Naive thymus-derived CD4-positive, alpha-beta T cell (primary cell): ENCODE measurements at regions not wholly inside any gene's neighbourhood (a gene's known extent, or its start where the extent isn't known, plus 50 kb on each side); places are given as distances from the start of the nearest gene placed in this dataset.
"Not testable (repeated sequence)": the region's sequence is repeated elsewhere in the genome, so short reads cannot be mapped to it uniquely, and the experiment has no call there.

Experiments
- ATAC-seq: fragments of 150-1000 bp; cut with Tn5 transposase; 2 replicates; pipeline ENCODE4 v1.10.0; 2021; ENCODE audit warnings: mild to moderate bottlenecking, moderate library complexity
- CTCF ChIA-PET: fragments of 350-600 bp; sonication (Branson Sonifier 250); formaldehyde crosslinking; loops from one replicate; lab custom pipeline; 2021; ENCODE audit warnings: antibody characterized with exemption; lab: Charles Lee
- POLR2A ChIA-PET: fragments of 350-600 bp; sonication (Branson Sonifier 250); formaldehyde crosslinking; loops from one replicate; lab custom pipeline; 2021; ENCODE audit warnings: antibody characterized with exemption, inconsistent platforms; lab: Charles Lee
- DNase-seq, 9 donors: peaks; one replicate each; pipeline versions ENCODE4 v3.0.0 to v3.0.0-alpha.2; 2020 to 2022; ENCODE audit warnings: mixed read lengths in 1 of 9
- H3K27ac ChIP-seq: one replicate; pipeline ENCODE4 v1.7.0; 2013; ENCODE audit warnings: mild to moderate bottlenecking, low read depth, low read length, moderate library complexity
- H3K27me3 ChIP-seq, 2 donors: one replicate each; pipeline ENCODE4 v1.7.0; 2013; ENCODE audit warnings: low read length in 2 of 2, mild to moderate bottlenecking in 2 of 2, moderate library complexity in 2 of 2; ENCODE audit not compliant: control insufficient read depth in 2 of 2, insufficient read depth in 2 of 2
- H3K36me3 ChIP-seq, 3 experiments: 1 replicate in 2 of 3; 2 replicates in 1 of 3; pipeline ENCODE4 v1.7.0; 2013; ENCODE audit warnings: low read length in 3 of 3, mild to moderate bottlenecking in 3 of 3, moderate library complexity in 1 of 3; ENCODE audit not compliant: insufficient read depth in 3 of 3, control insufficient read depth in 2 of 3
- H3K4me1 ChIP-seq, 2 donors: one replicate each; pipeline ENCODE4 v1.7.0; 2013; ENCODE audit warnings: low read length in 2 of 2, mild to moderate bottlenecking in 2 of 2, moderate library complexity in 1 of 2; ENCODE audit not compliant: control insufficient read depth in 2 of 2, insufficient read depth in 2 of 2
- H3K4me3 ChIP-seq: 2 replicates; pipeline ENCODE4 v1.7.0; 2013; ENCODE audit warnings: mild to moderate bottlenecking, low read length
- H3K9me3 ChIP-seq, 3 experiments: 1 replicate in 2 of 3; 2 replicates in 1 of 3; pipeline ENCODE4 v1.7.0; 2013; ENCODE audit warnings: low read length in 3 of 3; ENCODE audit not compliant: control insufficient read depth in 2 of 3
- H3K27ac Mint-ChIP-seq, 9 donors: one replicate each; pipeline ENCODE4 v1.8.0; 2020 to 2022; ENCODE audit warnings: mixed read lengths in 9 of 9, mild to moderate bottlenecking in 8 of 9, moderate library complexity in 5 of 9, inconsistent platforms in 2 of 9
- H3K27me3 Mint-ChIP-seq, 5 donors: one replicate each; pipeline ENCODE4 v1.8.0; 2021 to 2022; ENCODE audit warnings: mixed read lengths in 5 of 5, mild to moderate bottlenecking in 1 of 5
- H3K36me3 Mint-ChIP-seq, 5 donors: one replicate each; pipeline ENCODE4 v1.8.0; 2020 to 2022; ENCODE audit warnings: mixed read lengths in 5 of 5, mild to moderate bottlenecking in 3 of 5, inconsistent platforms in 1 of 5
- H3K4me1 Mint-ChIP-seq, 7 donors: one replicate each; pipeline ENCODE4 v1.8.0; 2020 to 2022; ENCODE audit warnings: mixed read lengths in 7 of 7, mild to moderate bottlenecking in 3 of 7, inconsistent platforms in 1 of 7
- H3K4me3 Mint-ChIP-seq, 10 donors: one replicate each; pipeline ENCODE4 v1.8.0; 2020 to 2022; ENCODE audit warnings: mild to moderate bottlenecking in 10 of 10, mixed read lengths in 10 of 10, moderate library complexity in 6 of 10, inconsistent platforms in 2 of 10
- H3K9me3 Mint-ChIP-seq, 11 donors: one replicate each; pipeline ENCODE4 v1.8.0; 2020 to 2022; ENCODE audit warnings: mixed read lengths in 11 of 11, mild to moderate bottlenecking in 4 of 11, inconsistent platforms in 1 of 11, moderate library complexity in 1 of 11
- intact Hi-C, 2 donors: fragments of 100-400 bp; cut with micrococcal nuclease; formaldehyde crosslinking; loops; one replicate each; pipeline ENCODE4 v1.15.1; 2023

DNA sequence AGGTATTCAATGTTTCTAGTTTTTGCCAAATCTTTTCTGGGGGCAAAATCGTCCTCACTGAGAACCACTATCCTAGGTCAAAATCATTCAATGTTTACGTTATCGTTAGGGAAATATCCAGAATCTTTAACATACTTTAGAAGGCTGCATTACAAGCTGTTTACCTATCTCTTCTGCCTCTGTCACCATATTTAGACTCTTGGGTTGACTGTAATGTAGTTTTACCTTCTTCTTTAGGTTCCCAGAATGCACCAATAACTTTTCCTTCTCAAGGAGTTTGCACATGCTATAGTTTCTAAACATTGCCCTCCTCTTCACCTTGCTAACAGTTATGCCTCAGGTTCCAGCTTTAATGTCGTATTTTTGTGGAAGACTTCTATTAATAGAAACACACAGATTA lies 1185.5 kb upstream of the ADGRB3 start:
- no peaks in the 10 kb centered on the region for H3K9me3 ChIP-seq
- ChIA-PET POLR2A (no interaction called here), CTCF (no interaction called here)
- Mint-ChIP-seq H3K4me1 (no peaks in the 10 kb centered on the region), H3K36me3 (no peaks in the 10 kb centered on the region), H3K9me3 (peaks cover 0 to 21% (median 0%) of the 10 kb centered on the region in 11 donors), H3K27ac (no peak overlapping the region), H3K27me3 (no peaks in the 10 kb centered on the region), H3K4me3 (no peak overlapping the region)
- H3K4me3 ChIP-seq = no peak overlapping the region
- H3K27ac ChIP-seq = no peak overlapping the region
- intact Hi-C loops = no loop called here
- H3K36me3 ChIP-seq = no peaks in the 10 kb centered on the region
- ATAC-seq (no peak), DNase-seq (no peak)
- no peaks in the 10 kb centered on the region for H3K4me1 ChIP-seq
- no peaks in the 10 kb centered on the region for H3K27me3 ChIP-seq

DNA sequence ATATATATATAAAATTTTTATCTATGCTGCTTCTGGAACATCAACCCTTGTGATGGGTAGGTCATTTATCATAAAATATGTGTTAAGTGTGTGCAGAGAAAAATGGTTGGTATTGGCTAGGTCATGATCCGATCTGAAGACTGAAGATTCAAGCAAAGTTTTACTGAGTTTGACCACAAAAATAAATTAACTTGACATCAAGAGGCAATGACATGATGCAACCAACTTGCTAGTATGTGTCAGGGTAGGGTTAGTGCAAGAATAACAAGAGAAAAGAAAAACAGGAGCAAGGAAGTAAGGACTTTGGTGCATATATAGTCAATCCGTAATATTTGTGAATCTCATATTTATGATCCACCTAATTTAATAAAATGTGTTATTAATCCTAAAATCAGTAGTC lies 1202.0 kb upstream of the ADGRB3 start:
- H3K27ac ChIP-seq = no peak overlapping the region
- H3K27me3 ChIP-seq = no peaks in the 10 kb centered on the region
- no peaks in the 10 kb centered on the region for H3K36me3 ChIP-seq
- ChIA-PET CTCF (no interaction called here), POLR2A (no interaction called here)
- peaks cover 0 to 27% (median 2%) of the 10 kb centered on the region in 11 donors for H3K9me3 Mint-ChIP-seq
- no peak overlapping the region for H3K4me3 ChIP-seq
- ATAC-seq (no peak), DNase-seq (peak in 3 of 9 donors; percentile 0 to 3 (median 1))
- no peak overlapping the region for H3K27ac Mint-ChIP-seq
- intact Hi-C loops = loop anchor here in 1 of 2 donors (5.0 kb wide), 1 partner anchor 369 kb away; no protein-coding TSS in a partner anchor
- H3K4me3 Mint-ChIP-seq = no peak overlapping the region
- no peaks in the 10 kb centered on the region for H3K4me1 ChIP-seq
- no peaks in the 10 kb centered on the region for H3K36me3 Mint-ChIP-seq
- H3K27me3 Mint-ChIP-seq = no peaks in the 10 kb centered on the region
- H3K4me1 Mint-ChIP-seq = no peaks in the 10 kb centered on the region
- peaks cover 0 to 3% (median 0%) of the 10 kb centered on the region in 3 experiments for H3K9me3 ChIP-seq

- no peaks in the 10 kb centered on the region for H3K27me3 Mint-ChIP-seq
- POLR2A ChIA-PET = no interaction called here
- H3K27ac Mint-ChIP-seq = no peak overlapping the region
- ATAC-seq (no peak), DNase-seq (no peak)
- H3K4me1 Mint-ChIP-seq = no peaks in the 10 kb centered on the region
- Histone ChIP-seq H3K4me1 (no peaks in the 10 kb centered on the region), H3K27me3 (no peaks in the 10 kb centered on the region), H3K27ac (no peak overlapping the region), H3K4me3 (no peak overlapping the region), H3K36me3 (no peaks in the 10 kb centered on the region), H3K9me3 (no peaks in the 10 kb centered on the region)
- no peaks in the 10 kb centered on the region for H3K36me3 Mint-ChIP-seq
- intact Hi-C loops = loop anchor here in 1 of 2 donors (5.0 kb wide), 1 partner anchor 371 kb away; no protein-coding TSS in a partner anchor
- no peak overlapping the region for H3K4me3 Mint-ChIP-seq
- H3K9me3 Mint-ChIP-seq = peaks cover 0 to 16% (median 5%) of the 10 kb centered on the region in 11 donors
- CTCF ChIA-PET = no interaction called here
Observed at GRCh38 chr6:67431076-67431475, 1204.0 kb upstream of the ADGRB3 start.

DNA sequence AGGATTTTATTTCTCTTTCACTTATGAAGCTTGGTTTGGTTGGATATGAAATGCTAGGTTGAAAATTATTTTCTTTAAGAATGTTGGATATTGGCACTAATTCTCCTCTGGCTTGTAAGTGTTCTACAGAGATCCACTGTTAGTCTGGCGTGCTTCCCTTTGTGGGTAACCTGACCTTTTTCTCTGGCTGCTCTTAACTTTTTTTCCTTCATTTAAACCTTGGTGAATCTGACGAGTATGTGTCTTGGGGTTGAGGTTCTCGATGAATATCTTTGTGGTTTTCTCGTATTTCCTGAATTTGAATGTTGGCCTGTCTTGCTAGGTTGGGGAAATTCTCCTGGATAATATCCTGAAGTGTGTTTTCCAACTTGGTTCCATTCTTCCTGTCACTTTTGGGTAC lies 1208.4 kb upstream of the ADGRB3 start:
- ChIA-PET POLR2A (interaction anchor here (0.7 kb wide), 1 partner anchor 433 kb away, joined by 3 read pairs; no protein-coding TSS in a partner anchor), CTCF (interaction anchor here (0.7 kb wide), 1 partner anchor 32 kb away, joined by 3 read pairs; no protein-coding TSS in a partner anchor)
- H3K9me3 Mint-ChIP-seq = peaks cover 0 to 19% (median 10%) of the 10 kb centered on the region in 11 donors
- H3K4me3 ChIP-seq, H3K4me3 Mint-ChIP-seq, intact Hi-C loops, H3K4me1 Mint-ChIP-seq, H3K27ac ChIP-seq, H3K36me3 ChIP-seq, H3K27ac Mint-ChIP-seq, H3K27me3 ChIP-seq, H3K9me3 ChIP-seq, H3K4me1 ChIP-seq, H3K27me3 Mint-ChIP-seq, DNase-seq, H3K36me3 Mint-ChIP-seq, ATAC-seq: not testable (repeated sequence)

GRCh38 chr6:67412035-67412434 lies 1223.0 kb upstream of the ADGRB3 start:
- no peak overlapping the region for H3K4me3 ChIP-seq
- Mint-ChIP-seq H3K4me1 (no peaks in the 10 kb centered on the region), H3K36me3 (no peaks in the 10 kb centered on the region), H3K27me3 (no peaks in the 10 kb centered on the region), H3K9me3 (peaks cover 0 to 7% (median 1%) of the 10 kb centered on the region in 11 donors), H3K27ac (no peak overlapping the region), H3K4me3 (no peak overlapping the region)
- no peaks in the 10 kb centered on the region for H3K4me1 ChIP-seq
- CTCF ChIA-PET = no interaction called here
- H3K27me3 ChIP-seq = no peaks in the 10 kb centered on the region
- intact Hi-C loops = no loop called here
- POLR2A ChIA-PET = no interaction called here
- H3K9me3 ChIP-seq = no peaks in the 10 kb centered on the region
- no peaks in the 10 kb centered on the region for H3K36me3 ChIP-seq
- ATAC-seq = no peak
- no peak for DNase-seq
- no peak overlapping the region for H3K27ac ChIP-seq

DNA sequence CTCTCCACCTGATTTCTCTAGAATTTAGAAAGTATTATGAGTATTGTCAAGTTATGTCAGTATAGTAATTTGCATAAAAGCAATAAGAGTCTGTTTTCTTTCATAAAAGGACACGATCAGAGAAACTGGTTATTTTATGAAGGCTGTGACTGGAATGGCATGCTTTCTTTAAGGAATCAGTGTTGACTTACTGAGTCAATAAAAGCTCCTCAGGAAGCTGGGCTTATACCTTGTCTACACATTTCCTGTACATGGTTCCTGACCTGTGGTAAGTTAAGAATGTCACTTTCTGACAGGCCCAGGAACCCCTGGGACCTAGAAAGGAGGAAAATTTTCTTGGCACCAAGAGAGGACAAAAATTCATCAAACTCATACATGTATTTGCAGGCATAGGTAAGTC lies 1224.0 kb upstream of the ADGRB3 start:
- no peaks in the 10 kb centered on the region for H3K27me3 Mint-ChIP-seq
- Histone ChIP-seq H3K27ac (no peak overlapping the region), H3K27me3 (no peaks in the 10 kb centered on the region), H3K36me3 (no peaks in the 10 kb centered on the region), H3K4me3 (no peak overlapping the region), H3K9me3 (no peaks in the 10 kb centered on the region), H3K4me1 (no peaks in the 10 kb centered on the region)
- no peak overlapping the region for H3K4me3 Mint-ChIP-seq
- H3K36me3 Mint-ChIP-seq = no peaks in the 10 kb centered on the region
- no peak overlapping the region for H3K27ac Mint-ChIP-seq
- ChIA-PET CTCF (no interaction called here), POLR2A (no interaction called here)
- DNase-seq (no peak), ATAC-seq (no peak)
- H3K9me3 Mint-ChIP-seq = peaks cover 0 to 10% (median 3%) of the 10 kb centered on the region in 11 donors
- no peaks in the 10 kb centered on the region for H3K4me1 Mint-ChIP-seq
- intact Hi-C loops = no loop called here

- Mint-ChIP-seq H3K27ac (no peak overlapping the region), H3K4me1 (no peaks in the 10 kb centered on the region), H3K9me3 (peaks cover 3 to 10% (median 7%) of the 10 kb centered on the region in 11 donors), H3K4me3 (no peak overlapping the region), H3K36me3 (no peaks in the 10 kb centered on the region), H3K27me3 (no peaks in the 10 kb centered on the region)
- POLR2A ChIA-PET = no interaction called here
- Histone ChIP-seq H3K9me3 (no peaks in the 10 kb centered on the region), H3K27ac (no peak overlapping the region), H3K4me1 (no peaks in the 10 kb centered on the region), H3K36me3 (no peaks in the 10 kb centered on the region), H3K27me3 (no peaks in the 10 kb centered on the region), H3K4me3 (no peak overlapping the region)
- ATAC-seq (no peak), DNase-seq (no peak)
- CTCF ChIA-PET = no interaction called here
- intact Hi-C loops = no loop called here
Observed at GRCh38 chr6:67394254-67394653, 1240.8 kb upstream of the ADGRB3 start.
